Progenitor cell of endocrine pancreas (in vitro differentiated cells): ENCODE measurements at regions not wholly inside any gene's neighbourhood (a gene's known extent, or its start where the extent isn't known, plus 50 kb on each side); places are given as distances from the start of the nearest gene placed in this dataset.
"Not testable (repeated sequence)": the region's sequence is repeated elsewhere in the genome, so short reads cannot be mapped to it uniquely, and the experiment has no call there.

Experiments used
- DNase-seq: peaks from one replicate; pipeline ENCODE4 v3.0.0; 2021; ENCODE audit warnings: low spot score; ENCODE audit not compliant: unreplicated experiment
- H3K27ac Mint-ChIP-seq: 2 replicates; pipeline ENCODE4 v1.8.0; 2021; ENCODE audit warnings: mild to moderate bottlenecking, moderate library complexity, mixed read lengths
- H3K27me3 Mint-ChIP-seq: 2 replicates; pipeline ENCODE4 v1.8.0; 2021; ENCODE audit warnings: mixed read lengths
- H3K36me3 Mint-ChIP-seq: 2 replicates; pipeline ENCODE4 v1.8.0; 2022; ENCODE audit warnings: mixed read lengths; ENCODE audit not compliant: insufficient read depth
- H3K4me1 Mint-ChIP-seq: 2 replicates; pipeline ENCODE4 v1.8.0; 2021; ENCODE audit warnings: low read depth, mixed read lengths
- H3K4me3 Mint-ChIP-seq: 2 replicates; pipeline ENCODE4 v1.8.0; 2021; ENCODE audit warnings: low read depth, mild to moderate bottlenecking, moderate library complexity, mixed read lengths
- H3K9me3 Mint-ChIP-seq: 2 replicates; pipeline ENCODE4 v1.8.0; 2021; ENCODE audit warnings: low read depth, mixed read lengths
- TF ChIP-seq, protein P1 (sequence below): fragments of 200-600 bp; sonication (generic); IDR thresholded peaks from one replicate; pipeline ENCODE4 v1.5.0; 2021; ENCODE audit warnings: antibody characterized with exemption, mild to moderate bottlenecking; ENCODE audit not compliant: unreplicated experiment

DNA sequence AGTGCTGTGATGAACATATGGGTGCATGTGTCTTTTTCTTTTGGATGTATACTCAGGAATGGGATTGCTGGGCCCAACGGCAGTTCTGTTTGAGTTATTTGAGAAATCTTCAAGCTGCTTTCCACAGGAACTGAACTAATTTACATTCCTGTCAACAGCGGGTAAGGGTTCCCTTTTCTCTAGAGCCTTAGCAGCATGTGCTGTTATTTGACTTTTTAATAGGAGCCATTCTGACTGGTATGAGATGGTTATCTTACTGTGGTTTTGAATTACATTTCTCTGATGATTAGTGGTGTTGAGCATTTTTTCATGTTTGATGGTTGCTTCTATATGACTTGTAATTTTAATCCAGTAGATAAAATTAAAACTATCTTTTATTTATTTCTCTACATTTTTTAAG, 1168.6 kb upstream of the ALCAM start:
- DNase-seq, result no peak
- no peak overlapping the region for H3K27ac Mint-ChIP-seq
- H3K9me3 Mint-ChIP-seq, result no peaks in the 10 kb centered on the region
- H3K36me3 Mint-ChIP-seq, result no peaks in the 10 kb centered on the region
- H3K27me3 Mint-ChIP-seq, result no peaks in the 10 kb centered on the region
- TF ChIP-seq, protein P1, sequence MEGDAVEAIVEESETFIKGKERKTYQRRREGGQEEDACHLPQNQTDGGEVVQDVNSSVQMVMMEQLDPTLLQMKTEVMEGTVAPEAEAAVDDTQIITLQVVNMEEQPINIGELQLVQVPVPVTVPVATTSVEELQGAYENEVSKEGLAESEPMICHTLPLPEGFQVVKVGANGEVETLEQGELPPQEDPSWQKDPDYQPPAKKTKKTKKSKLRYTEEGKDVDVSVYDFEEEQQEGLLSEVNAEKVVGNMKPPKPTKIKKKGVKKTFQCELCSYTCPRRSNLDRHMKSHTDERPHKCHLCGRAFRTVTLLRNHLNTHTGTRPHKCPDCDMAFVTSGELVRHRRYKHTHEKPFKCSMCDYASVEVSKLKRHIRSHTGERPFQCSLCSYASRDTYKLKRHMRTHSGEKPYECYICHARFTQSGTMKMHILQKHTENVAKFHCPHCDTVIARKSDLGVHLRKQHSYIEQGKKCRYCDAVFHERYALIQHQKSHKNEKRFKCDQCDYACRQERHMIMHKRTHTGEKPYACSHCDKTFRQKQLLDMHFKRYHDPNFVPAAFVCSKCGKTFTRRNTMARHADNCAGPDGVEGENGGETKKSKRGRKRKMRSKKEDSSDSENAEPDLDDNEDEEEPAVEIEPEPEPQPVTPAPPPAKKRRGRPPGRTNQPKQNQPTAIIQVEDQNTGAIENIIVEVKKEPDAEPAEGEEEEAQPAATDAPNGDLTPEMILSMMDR, result no peak
- no peak overlapping the region for H3K4me3 Mint-ChIP-seq
- H3K4me1 Mint-ChIP-seq, result no peaks in the 10 kb centered on the region

DNA sequence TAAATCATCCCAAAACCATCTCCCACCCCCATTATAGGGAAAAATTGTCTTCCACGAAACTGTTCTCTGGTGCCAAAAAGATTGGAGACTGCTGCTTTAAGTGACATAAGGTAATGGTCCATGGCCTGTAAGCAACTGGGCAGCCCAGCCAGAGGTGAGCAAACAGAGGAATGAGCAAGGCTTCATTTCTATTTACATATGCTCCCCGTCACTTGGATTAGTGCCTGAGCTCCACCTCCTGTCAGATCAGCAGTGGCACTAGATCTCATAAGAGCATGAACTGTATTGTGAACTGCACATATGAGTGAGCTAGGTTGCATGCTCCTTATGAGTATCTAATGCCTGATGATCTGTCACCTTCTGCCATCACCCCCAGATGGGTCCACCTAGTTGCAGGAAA, 1159.8 kb upstream of the ALCAM start:
- no peak overlapping the region for H3K27ac Mint-ChIP-seq
- H3K9me3 Mint-ChIP-seq, result no peaks in the 10 kb centered on the region
- H3K27me3 Mint-ChIP-seq, result no peaks in the 10 kb centered on the region
- peaks cover 2% of the 10 kb centered on the region for H3K4me1 Mint-ChIP-seq
- TF ChIP-seq, protein P1, result no peak
- H3K36me3 Mint-ChIP-seq, result no peaks in the 10 kb centered on the region
- no peak overlapping the region for H3K4me3 Mint-ChIP-seq
- no peak for DNase-seq

DNA sequence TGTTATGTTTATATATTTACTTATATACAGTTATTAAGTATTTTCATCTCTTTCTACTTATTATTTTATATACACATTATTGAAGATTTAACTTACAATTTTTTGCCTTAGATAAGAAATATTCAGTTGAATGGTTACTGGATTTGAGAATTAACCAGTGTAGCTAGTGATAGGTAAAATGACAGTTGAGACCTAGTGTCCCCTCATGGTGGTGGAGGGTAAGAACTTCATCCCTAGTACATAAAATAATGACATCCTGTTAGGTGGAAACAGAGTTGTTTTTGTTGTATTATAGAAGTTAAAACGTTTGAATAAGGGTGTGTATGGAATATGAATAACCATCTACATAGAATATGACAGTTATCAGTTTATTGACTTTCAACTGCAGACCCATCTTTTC, 1152.4 kb upstream of the ALCAM start:
- DNase-seq, result no peak
- H3K9me3 Mint-ChIP-seq, result no peaks in the 10 kb centered on the region
- TF ChIP-seq, protein P1, result no peak
- peaks cover 1% of the 10 kb centered on the region for H3K4me1 Mint-ChIP-seq
- no peak overlapping the region for H3K4me3 Mint-ChIP-seq
- H3K36me3 Mint-ChIP-seq, result no peaks in the 10 kb centered on the region
- H3K27ac Mint-ChIP-seq, result no peak overlapping the region
- no peaks in the 10 kb centered on the region for H3K27me3 Mint-ChIP-seq

DNA sequence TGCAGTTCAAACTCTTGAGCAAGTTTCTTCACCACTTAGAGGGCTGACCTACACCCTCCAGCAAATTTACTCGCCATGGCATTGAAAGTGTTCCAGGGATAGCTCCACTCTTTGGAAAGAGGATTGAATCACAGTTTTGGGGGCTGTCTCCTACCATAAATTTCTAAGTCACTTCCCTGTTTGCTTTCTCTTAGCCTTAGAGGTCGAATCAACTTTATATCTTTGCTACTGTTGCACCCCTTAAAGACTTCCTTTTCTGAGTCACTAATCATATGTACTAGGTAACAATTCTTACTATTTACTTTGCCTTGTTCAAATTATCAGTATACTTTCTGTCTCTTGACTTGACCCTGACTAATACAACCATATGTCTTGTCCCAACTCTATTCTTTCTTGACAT, 1151.8 kb upstream of the ALCAM start:
- Mint-ChIP-seq H3K9me3 (no peaks in the 10 kb centered on the region), H3K27ac (no peak overlapping the region), H3K36me3 (no peaks in the 10 kb centered on the region), H3K27me3 (no peaks in the 10 kb centered on the region), H3K4me1 (peaks cover 1% of the 10 kb centered on the region), H3K4me3 (no peak overlapping the region)
- DNase-seq, result no peak
- TF ChIP-seq, protein P1, result no peak

DNA sequence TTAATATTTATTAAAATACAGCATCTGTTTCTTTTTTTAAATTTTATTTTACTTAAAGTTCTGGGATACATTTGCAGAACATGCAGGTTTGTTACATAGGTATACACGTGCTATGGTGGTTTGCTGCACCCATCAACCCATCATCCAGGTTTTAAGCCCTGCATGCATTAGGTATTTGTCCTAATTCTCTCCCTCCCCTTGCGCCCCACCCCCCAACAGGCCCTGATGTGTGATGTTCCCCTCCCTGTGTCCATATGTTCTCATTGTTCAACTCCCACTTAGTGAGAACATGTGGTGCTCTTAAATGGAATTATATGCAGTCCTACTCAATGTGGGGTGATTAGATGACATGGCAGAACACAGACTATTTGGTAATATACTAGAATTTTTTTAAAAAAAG, 1147.7 kb upstream of the ALCAM start:
- H3K36me3 Mint-ChIP-seq, H3K4me1 Mint-ChIP-seq, H3K9me3 Mint-ChIP-seq, H3K27ac Mint-ChIP-seq, H3K4me3 Mint-ChIP-seq, DNase-seq, H3K27me3 Mint-ChIP-seq: not testable (repeated sequence)

DNA sequence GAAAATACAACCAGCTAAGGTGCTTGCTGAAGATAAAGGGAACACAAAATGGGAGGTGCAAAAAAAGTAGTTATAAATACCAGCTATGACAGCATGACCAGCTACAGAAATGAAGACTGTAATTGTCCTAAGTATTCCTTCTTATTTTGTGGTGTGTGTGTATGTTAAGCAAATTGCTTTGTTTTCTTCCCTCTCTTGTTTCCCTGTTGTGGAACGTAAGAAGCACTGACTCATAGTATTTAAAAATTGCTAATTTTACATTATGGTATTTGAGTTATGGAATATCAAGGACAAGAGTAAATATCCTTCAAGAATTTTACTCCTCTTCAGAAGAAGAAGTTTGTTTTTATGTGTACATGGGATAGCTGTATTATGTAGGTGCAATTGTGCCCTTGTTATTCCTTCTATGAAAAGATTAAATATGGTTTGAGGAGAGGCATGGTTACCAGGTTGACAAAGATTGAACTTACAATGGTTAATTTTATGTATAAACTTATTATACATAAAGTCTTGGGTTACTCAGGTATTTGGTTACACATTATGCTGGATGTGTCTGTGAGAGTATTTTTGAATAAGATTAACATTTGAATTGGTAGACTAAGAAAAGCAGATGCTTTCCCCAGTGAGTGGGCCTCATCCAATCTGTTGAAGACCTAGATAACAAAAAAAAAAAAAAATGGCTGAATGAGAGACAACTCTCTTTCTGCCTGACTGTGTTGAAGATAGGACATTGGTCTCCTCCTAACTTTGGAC, 1132.1 kb upstream of the ALCAM start:
- DNase-seq, result no peak
- no peaks in the 10 kb centered on the region for H3K36me3 Mint-ChIP-seq
- H3K9me3 Mint-ChIP-seq, result no peaks in the 10 kb centered on the region
- no peak overlapping the region for H3K27ac Mint-ChIP-seq
- H3K4me1 Mint-ChIP-seq, result no peaks in the 10 kb centered on the region
- TF ChIP-seq, protein P1, result no peak
- no peak overlapping the region for H3K4me3 Mint-ChIP-seq
- no peaks in the 10 kb centered on the region for H3K27me3 Mint-ChIP-seq
